ENCODE measurements at regions not wholly inside any gene's neighbourhood (a gene's known extent, or its start where the extent isn't known, plus 50 kb on each side); places are given as distances from the start of the nearest gene placed in this dataset.
"Not testable (repeated sequence)": the region's sequence is repeated elsewhere in the genome, so short reads cannot be mapped to it uniquely, and the experiment has no call there.

DNA sequence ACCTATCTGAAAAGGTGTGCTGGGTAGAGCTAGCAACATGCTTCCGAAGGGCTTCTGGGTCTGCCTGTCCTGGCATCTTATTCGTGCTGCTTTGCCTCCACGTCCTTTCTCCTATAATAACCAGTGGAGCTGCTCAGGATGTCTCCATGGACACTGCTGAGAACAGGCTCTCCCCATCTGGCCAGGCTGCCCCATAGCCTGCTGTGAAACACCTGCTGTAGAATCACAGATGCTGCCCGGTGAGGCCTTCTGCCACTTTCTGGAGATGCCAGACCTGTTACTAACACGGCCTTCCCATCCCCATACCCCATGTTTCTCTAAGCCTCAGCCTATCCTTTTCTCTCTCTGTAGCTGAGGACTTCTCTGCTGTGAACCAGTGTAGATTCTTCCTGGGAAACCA, 120.5 kb downstream of the IER5 start:
- no peak for DNase-seq (ENCODE audit: low read depth)
- no peak overlapping the region for H3K4me3 ChIP-seq (ENCODE audit: control insufficient read depth, low read depth, low read length)
- TF ChIP-seq, protein P1, sequence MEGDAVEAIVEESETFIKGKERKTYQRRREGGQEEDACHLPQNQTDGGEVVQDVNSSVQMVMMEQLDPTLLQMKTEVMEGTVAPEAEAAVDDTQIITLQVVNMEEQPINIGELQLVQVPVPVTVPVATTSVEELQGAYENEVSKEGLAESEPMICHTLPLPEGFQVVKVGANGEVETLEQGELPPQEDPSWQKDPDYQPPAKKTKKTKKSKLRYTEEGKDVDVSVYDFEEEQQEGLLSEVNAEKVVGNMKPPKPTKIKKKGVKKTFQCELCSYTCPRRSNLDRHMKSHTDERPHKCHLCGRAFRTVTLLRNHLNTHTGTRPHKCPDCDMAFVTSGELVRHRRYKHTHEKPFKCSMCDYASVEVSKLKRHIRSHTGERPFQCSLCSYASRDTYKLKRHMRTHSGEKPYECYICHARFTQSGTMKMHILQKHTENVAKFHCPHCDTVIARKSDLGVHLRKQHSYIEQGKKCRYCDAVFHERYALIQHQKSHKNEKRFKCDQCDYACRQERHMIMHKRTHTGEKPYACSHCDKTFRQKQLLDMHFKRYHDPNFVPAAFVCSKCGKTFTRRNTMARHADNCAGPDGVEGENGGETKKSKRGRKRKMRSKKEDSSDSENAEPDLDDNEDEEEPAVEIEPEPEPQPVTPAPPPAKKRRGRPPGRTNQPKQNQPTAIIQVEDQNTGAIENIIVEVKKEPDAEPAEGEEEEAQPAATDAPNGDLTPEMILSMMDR (conservative IDR thresholded peaks at IDR 0.05; ENCODE audit: control insufficient read depth, insufficient read depth, low read depth, low read length): no peak

DNA sequence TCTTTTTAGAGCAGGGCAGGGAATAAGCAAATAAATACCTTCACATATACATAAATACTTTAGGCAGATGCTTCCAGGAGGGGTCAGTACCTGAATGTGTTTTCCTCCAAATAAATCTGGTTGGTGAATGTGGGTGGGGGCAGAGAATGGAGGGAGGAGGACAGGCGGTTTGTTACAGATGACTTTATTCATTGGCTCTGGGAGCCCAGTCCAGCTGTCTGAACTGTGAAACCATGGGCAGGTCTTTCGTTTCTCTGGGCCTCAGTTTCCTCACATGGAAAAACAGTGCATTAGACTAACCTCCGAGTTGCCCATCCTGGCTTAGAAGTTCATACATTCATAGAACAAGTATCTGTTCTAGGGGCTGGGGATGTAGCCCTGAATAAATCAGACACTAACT, 124.6 kb downstream of the IER5 start:
- DNase-seq (ENCODE audit: low read depth): no peak
- TF ChIP-seq, protein P1 (conservative IDR thresholded peaks at IDR 0.05; ENCODE audit: control insufficient read depth, insufficient read depth, low read depth, low read length): no peak

DNA sequence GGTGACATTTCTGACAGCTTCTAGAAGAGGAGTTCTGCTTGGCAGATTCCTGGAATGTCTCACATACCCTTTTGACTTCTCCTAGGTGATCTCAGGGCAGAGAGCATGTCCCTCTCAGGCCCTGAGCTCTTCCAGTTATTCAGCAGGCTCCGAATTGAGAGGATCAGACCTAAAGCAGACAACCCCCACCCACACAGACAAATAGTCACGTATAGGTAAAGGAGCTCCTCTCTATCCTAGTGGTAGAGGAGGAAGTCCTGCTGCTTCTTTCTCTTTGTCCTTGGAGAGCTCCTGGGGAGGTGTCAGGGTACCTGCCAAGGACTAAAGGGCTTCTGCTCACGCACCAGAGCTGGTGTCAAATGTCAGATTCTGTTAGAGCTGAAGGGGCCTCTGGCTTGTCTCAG, 128.1 kb downstream of the IER5 start:
- TF ChIP-seq, protein P1 (conservative IDR thresholded peaks at IDR 0.05; ENCODE audit: control insufficient read depth, insufficient read depth, low read depth, low read length): no peak
- DNase-seq (ENCODE audit: low read depth): no peak
- H3K4me3 ChIP-seq (ENCODE audit: control insufficient read depth, low read depth, low read length): no peak overlapping the region

More for the DNA sequence above, 124.6 kb downstream of the IER5 start:
- no peak overlapping the region for H3K4me3 ChIP-seq (ENCODE audit: control insufficient read depth, low read depth, low read length)

DNA sequence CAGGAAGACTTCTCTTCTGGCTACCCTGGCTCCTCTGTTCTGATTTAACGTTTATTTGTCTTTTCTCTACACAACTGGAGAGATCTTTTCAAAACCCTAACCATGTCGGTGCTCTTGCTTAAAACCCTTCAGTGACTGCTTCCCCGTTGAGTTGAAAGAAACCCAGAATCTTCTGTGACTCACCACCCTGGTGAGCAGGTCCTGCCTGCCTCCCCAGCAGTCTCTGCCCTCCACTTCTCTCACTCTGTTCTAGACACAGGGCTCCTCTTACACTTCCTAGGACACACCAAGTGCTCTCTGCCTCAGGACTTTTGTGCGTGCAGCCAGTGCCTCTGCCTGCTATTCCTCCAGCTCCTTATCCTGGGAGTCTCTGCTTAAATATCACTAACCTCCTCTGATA, 131.4 kb downstream of the IER5 start:
- H3K4me3 ChIP-seq (ENCODE audit: control insufficient read depth, low read depth, low read length): no peak overlapping the region
- TF ChIP-seq, protein P1 (conservative IDR thresholded peaks at IDR 0.05; ENCODE audit: control insufficient read depth, insufficient read depth, low read depth, low read length): no peak
- DNase-seq (ENCODE audit: low read depth): peak; percentile 28

DNA sequence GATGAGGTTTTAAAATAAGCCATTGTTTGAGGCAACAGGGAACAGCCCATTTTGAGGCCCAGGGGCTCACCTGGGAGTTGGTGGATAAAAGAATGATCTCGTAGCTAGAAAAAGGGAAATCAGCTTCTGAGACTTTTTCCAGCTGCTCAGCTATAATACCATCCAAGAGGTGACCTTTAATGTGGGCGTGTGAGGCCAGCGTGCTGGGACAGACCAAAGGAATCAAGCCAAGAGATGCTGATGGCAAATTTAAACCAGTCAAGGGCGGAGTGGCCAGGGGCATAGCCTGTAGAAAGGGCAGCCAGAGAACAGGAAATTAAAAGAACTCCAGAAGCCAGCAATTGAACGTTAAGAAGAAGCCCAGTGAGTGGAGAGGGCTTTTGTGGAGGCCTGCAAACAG, 132.6 kb downstream of the IER5 start:
- TF ChIP-seq, protein P1 (conservative IDR thresholded peaks at IDR 0.05; ENCODE audit: control insufficient read depth, insufficient read depth, low read depth, low read length): no peak

DNA sequence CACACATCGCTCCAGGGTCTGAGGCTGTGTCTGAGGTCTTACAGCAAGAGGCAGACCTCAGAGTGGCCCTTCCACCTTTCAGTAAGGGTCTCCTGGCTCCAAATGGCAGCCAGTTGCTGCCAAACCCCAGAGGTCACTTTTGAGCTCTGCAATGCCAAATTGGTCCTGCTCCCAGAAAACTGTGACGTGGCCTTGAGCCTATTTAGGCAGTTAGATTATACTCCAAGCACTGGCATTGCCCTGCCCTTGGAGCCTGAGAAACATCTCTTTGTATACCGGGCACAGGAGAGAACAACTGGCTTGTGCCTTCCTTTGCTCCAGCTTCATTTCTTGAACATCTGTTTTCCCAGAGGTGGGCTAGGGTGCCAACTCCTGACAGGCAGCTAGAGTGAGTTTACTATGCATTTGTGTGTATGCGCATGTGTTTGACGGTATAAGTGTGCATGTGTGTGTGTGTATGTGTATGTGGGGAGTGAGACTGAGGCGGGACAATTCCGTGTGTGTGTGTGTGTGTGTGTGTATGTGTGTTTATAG, 134.5 kb downstream of the IER5 start:
- no peak overlapping the region for H3K4me3 ChIP-seq (ENCODE audit: control insufficient read depth, low read depth, low read length)
- DNase-seq (ENCODE audit: low read depth): no peak
- TF ChIP-seq, protein P1 (conservative IDR thresholded peaks at IDR 0.05; ENCODE audit: control insufficient read depth, insufficient read depth, low read depth, low read length): no peak

More for the DNA sequence above, 132.6 kb downstream of the IER5 start:
- no peak overlapping the region for H3K4me3 ChIP-seq (ENCODE audit: control insufficient read depth, low read depth, low read length)
- DNase-seq (ENCODE audit: low read depth): no peak

DNA sequence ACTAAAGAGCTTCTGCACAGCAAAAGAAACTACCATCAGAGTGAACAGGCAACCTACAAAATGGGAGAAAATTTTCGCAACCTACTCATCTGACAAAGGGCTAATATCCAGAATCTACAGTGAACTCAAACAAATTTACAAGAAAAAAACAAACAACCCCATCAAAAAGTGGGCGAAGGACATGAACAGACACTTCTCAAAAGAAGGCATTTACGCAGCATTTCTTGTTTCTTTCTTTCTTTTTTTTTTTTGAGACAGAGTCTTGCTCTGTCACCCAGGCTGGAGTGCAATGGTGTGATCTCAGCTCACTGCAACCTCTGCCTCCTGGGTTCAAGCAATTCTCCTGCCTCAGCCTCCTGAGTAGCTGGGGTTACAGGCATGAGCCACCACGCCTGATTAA, 138.2 kb downstream of the IER5 start:
- not testable (repeated sequence) for DNase-seq (ENCODE audit: low read depth); H3K4me3 ChIP-seq (ENCODE audit: control insufficient read depth, low read depth, low read length)

Measured in fibroblast of mammary gland (primary cell).